ENCODE measurements at regions not wholly inside any gene's neighbourhood (a gene's known extent, or its start where the extent isn't known, plus 50 kb on each side); places are given as distances from the start of the nearest gene placed in this dataset.

DNA sequence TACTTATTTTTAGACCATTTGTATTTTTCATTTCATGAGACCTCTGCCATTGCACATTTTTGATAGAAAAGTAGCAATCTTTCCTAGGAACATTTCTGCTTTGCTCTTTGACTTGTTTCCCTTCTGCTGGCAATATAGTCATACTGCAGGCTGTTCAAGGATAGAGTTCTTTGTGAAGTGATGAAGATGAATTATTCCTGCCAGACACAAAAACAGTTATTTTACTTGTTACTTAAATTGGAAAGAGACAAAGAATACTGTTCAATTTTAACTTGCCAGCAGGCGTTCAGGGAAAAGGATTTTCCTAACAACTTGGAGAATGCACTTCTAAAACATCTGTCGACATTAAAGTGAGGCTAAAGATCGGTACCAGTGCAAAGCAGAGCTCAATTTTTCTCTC lies 251.7 kb upstream of the ACTBL2 start:
- TF ChIP-seq, protein P1, sequence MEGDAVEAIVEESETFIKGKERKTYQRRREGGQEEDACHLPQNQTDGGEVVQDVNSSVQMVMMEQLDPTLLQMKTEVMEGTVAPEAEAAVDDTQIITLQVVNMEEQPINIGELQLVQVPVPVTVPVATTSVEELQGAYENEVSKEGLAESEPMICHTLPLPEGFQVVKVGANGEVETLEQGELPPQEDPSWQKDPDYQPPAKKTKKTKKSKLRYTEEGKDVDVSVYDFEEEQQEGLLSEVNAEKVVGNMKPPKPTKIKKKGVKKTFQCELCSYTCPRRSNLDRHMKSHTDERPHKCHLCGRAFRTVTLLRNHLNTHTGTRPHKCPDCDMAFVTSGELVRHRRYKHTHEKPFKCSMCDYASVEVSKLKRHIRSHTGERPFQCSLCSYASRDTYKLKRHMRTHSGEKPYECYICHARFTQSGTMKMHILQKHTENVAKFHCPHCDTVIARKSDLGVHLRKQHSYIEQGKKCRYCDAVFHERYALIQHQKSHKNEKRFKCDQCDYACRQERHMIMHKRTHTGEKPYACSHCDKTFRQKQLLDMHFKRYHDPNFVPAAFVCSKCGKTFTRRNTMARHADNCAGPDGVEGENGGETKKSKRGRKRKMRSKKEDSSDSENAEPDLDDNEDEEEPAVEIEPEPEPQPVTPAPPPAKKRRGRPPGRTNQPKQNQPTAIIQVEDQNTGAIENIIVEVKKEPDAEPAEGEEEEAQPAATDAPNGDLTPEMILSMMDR (IDR thresholded peaks at IDR 0.05): no peak
- TF ChIP-seq POLR2A (IDR thresholded peaks at IDR 0.05) (no peak), POLR2AphosphoS5 (IDR thresholded peaks at IDR 0.05) (no peak), EP300 (IDR thresholded peaks at IDR 0.05) (no peak)
